Breast epithelium (tissue), 3 donors: ENCODE measurements at regions not wholly inside any gene's neighbourhood (a gene's known extent, or its start where the extent isn't known, plus 50 kb on each side); places are given as distances from the start of the nearest gene placed in this dataset.

ENCODE experiments used
- CTCF ChIP-seq, 3 donors: fragments of 450-650 bp; IDR thresholded peaks; one replicate each; pipeline ENCODE4 v1.5.1; 2016 to 2017; ENCODE audit warnings: antibody characterized with exemption in 3 of 3, mild to moderate bottlenecking in 3 of 3, moderate library complexity in 3 of 3
- POLR2AphosphoS5 ChIP-seq, 3 donors: sonication (generic); formaldehyde crosslinking; IDR thresholded peaks; one replicate each; pipeline ENCODE4 v1.6.1; 2017; ENCODE audit warnings: antibody characterized with exemption in 3 of 3

DNA sequence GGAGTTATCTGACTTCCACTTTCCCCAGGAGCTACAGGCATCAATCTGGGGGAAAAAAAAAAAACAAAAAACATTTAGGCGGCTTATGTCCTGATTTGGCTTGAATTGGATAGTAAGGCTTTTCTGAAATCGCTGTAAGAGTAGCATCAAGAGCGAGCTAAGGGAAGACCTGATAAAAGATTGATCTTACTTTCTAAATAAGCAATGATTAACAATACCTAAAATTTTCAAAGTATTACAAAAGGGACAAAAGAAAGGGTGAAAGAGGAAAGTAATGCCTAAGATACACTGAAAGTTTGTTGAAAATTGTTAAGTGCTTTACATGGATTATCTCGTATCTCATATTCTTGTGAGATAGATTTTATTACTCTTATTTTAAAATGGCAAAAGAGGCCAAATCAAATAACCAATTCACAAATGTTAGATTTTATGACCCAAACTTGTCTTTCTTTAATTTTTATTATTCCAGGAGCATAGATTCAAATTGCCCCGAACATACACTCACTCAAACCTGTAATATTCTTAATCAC, 106.4 kb upstream of the PRSS16 start:
- TF ChIP-seq CTCF (IDR thresholded peaks at IDR 0.05) (no peak), POLR2AphosphoS5 (IDR thresholded peaks at IDR 0.05) (no peak)
